Astrocyte (in vitro differentiated cells and primary cell): ENCODE measurements at regions not wholly inside any gene's neighbourhood (a gene's known extent, or its start where the extent isn't known, plus 50 kb on each side); places are given as distances from the start of the nearest gene placed in this dataset.

Experiments used
- DNase-seq: peaks from one replicate; pipeline ENCODE4 v3.0.0-alpha.2; 2010; ENCODE audit warnings: low read depth
- FAIRE-seq: peaks from 2 replicates; lab custom pipeline; 2011; peaks lifted over from hg19 to GRCh38; lab: Jason Lieb, UNC
- H2AFZ ChIP-seq: 2 replicates; pipeline ENCODE4 v1.6.0; 2012; ENCODE audit warnings: low read depth, low read length, inconsistent platforms
- H3K27ac ChIP-seq: 2 replicates; pipeline ENCODE4 v1.5.1; 2011; ENCODE audit warnings: low read depth, low read length, inconsistent platforms
- H3K27me3 ChIP-seq: 2 replicates; pipeline ENCODE4 v1.6.0; 2011; ENCODE audit warnings: low read length, inconsistent platforms; ENCODE audit not compliant: insufficient read depth
- H3K36me3 ChIP-seq: 2 replicates; pipeline ENCODE4 v1.5.1; 2011; ENCODE audit warnings: low read length, inconsistent platforms; ENCODE audit not compliant: insufficient read depth
- H3K4me1 ChIP-seq: 2 replicates; pipeline ENCODE4 v1.5.1; 2011; ENCODE audit warnings: low read length, inconsistent platforms; ENCODE audit not compliant: insufficient read depth
- H3K4me2 ChIP-seq: 2 replicates; pipeline ENCODE4 v1.6.0; 2012; ENCODE audit warnings: low read length, inconsistent platforms
- H3K4me3 ChIP-seq: 2 replicates; pipeline ENCODE4 v1.5.1; 2011; ENCODE audit warnings: low read depth, mild to moderate bottlenecking, low read length, inconsistent platforms; ENCODE audit not compliant: insufficient read depth
- H3K79me2 ChIP-seq: 2 replicates; pipeline ENCODE4 v1.6.0; 2012; ENCODE audit warnings: mild to moderate bottlenecking, low read length, inconsistent platforms; ENCODE audit not compliant: insufficient read depth
- H3K9ac ChIP-seq: 2 replicates; pipeline ENCODE4 v1.6.0; 2012; ENCODE audit warnings: mild to moderate bottlenecking, low read length, inconsistent platforms
- H3K9me3 ChIP-seq: 2 replicates; pipeline ENCODE4 v1.5.1; 2012; ENCODE audit warnings: low read depth, mild to moderate bottlenecking, low read length, inconsistent platforms; ENCODE audit not compliant: insufficient read depth
- H4K20me1 ChIP-seq: 2 replicates; pipeline ENCODE4 v1.6.0; 2012; ENCODE audit warnings: low read length, inconsistent platforms; ENCODE audit not compliant: insufficient read depth
- H3K27ac Mint-ChIP-seq: one replicate; pipeline ENCODE4 v1.8.0; 2021; ENCODE audit warnings: mild to moderate bottlenecking, mixed read lengths; ENCODE audit not compliant: unreplicated experiment
- H3K27me3 Mint-ChIP-seq: one replicate; pipeline ENCODE4 v1.8.0; 2021; ENCODE audit warnings: low read depth, mixed read lengths; ENCODE audit not compliant: unreplicated experiment
- H3K36me3 Mint-ChIP-seq: one replicate; pipeline ENCODE4 v1.8.0; 2021; ENCODE audit warnings: low read depth, mixed read lengths; ENCODE audit not compliant: unreplicated experiment
- H3K4me1 Mint-ChIP-seq: one replicate; pipeline ENCODE4 v1.8.0; 2021; ENCODE audit warnings: low read depth, mixed read lengths; ENCODE audit not compliant: unreplicated experiment
- H3K4me3 Mint-ChIP-seq: one replicate; pipeline ENCODE4 v1.8.0; 2021; ENCODE audit warnings: mild to moderate bottlenecking, moderate library complexity, mixed read lengths; ENCODE audit not compliant: unreplicated experiment
- H3K9me3 Mint-ChIP-seq: one replicate; pipeline ENCODE4 v1.8.0; 2021; ENCODE audit warnings: mild to moderate bottlenecking, mixed read lengths; ENCODE audit not compliant: unreplicated experiment
- CTCF ChIP-seq: IDR thresholded peaks from 2 replicates; pipeline ENCODE4 v1.5.1; 2011; ENCODE audit warnings: low read depth, mild to moderate bottlenecking, inconsistent platforms, low read length, moderate library complexity; ENCODE audit not compliant: insufficient read depth
- EZH2 ChIP-seq: IDR thresholded peaks from 2 replicates; pipeline ENCODE4 v1.6.1; 2012; ENCODE audit warnings: mild to moderate bottlenecking, low read length, inconsistent platforms; ENCODE audit not compliant: insufficient read depth

- peaks cover 2% of the 10 kb centered on the region for H3K27me3 Mint-ChIP-seq
- no peak for DNase-seq
- no peak overlapping the region for H3K4me3 ChIP-seq
- no peak overlapping the region for H2AFZ ChIP-seq
- H3K36me3 Mint-ChIP-seq, result no peaks in the 10 kb centered on the region
- H3K27ac ChIP-seq, result no peak overlapping the region
- no peaks in the 10 kb centered on the region for H3K4me1 ChIP-seq
- no peaks in the 10 kb centered on the region for H3K9me3 Mint-ChIP-seq
- H3K4me3 Mint-ChIP-seq, result no peak overlapping the region
- no peaks in the 10 kb centered on the region for H3K27me3 ChIP-seq
- no peak overlapping the region for H3K4me2 ChIP-seq
- H3K4me1 Mint-ChIP-seq, result no peaks in the 10 kb centered on the region
- no peaks in the 10 kb centered on the region for H4K20me1 ChIP-seq
- H3K36me3 ChIP-seq, result no peaks in the 10 kb centered on the region
- no peak overlapping the region for H3K9ac ChIP-seq
- TF ChIP-seq CTCF, result no peak
- no peak for TF ChIP-seq EZH2
- no peak overlapping the region for H3K27ac Mint-ChIP-seq
- no peaks in the 10 kb centered on the region for H3K79me2 ChIP-seq
- no peak for FAIRE-seq
- H3K9me3 ChIP-seq, result no peaks in the 10 kb centered on the region
Measured at GRCh38 chr14:39716987-39717570, 284.8 kb upstream of the FBXO33 start.

GRCh38 chr14:39712293-39712999 is 280.2 kb upstream of the FBXO33 start:
- Mint-ChIP-seq H3K27me3 (peaks cover under 1% of the 10 kb centered on the region), H3K9me3 (no peaks in the 10 kb centered on the region), H3K4me3 (no peak overlapping the region), H3K4me1 (no peaks in the 10 kb centered on the region), H3K36me3 (no peaks in the 10 kb centered on the region), H3K27ac (no peak overlapping the region)
- TF ChIP-seq CTCF (no peak), EZH2 (no peak)
- Histone ChIP-seq H3K4me2 (no peak overlapping the region), H3K36me3 (no peaks in the 10 kb centered on the region), H3K27me3 (no peaks in the 10 kb centered on the region), H3K4me1 (no peaks in the 10 kb centered on the region), H3K79me2 (no peaks in the 10 kb centered on the region), H3K9me3 (no peaks in the 10 kb centered on the region), H3K4me3 (no peak overlapping the region), H3K9ac (no peak overlapping the region), H2AFZ (no peak overlapping the region), H4K20me1 (no peaks in the 10 kb centered on the region), H3K27ac (no peak overlapping the region)
- DNase-seq, result no peak
- FAIRE-seq, result no peak

- no peaks in the 10 kb centered on the region for H3K4me1 Mint-ChIP-seq
- H3K36me3 ChIP-seq, result no peaks in the 10 kb centered on the region
- H3K79me2 ChIP-seq, result no peaks in the 10 kb centered on the region
- H3K4me1 ChIP-seq, result no peaks in the 10 kb centered on the region
- no peaks in the 10 kb centered on the region for H3K36me3 Mint-ChIP-seq
- H3K27me3 Mint-ChIP-seq, result no peaks in the 10 kb centered on the region
- no peaks in the 10 kb centered on the region for H4K20me1 ChIP-seq
- H3K4me3 ChIP-seq, result no peak overlapping the region
- no peak overlapping the region for H3K27ac Mint-ChIP-seq
- no peak overlapping the region for H3K4me2 ChIP-seq
- no peak for FAIRE-seq
- no peak for DNase-seq
- H3K27me3 ChIP-seq, result no peaks in the 10 kb centered on the region
- H2AFZ ChIP-seq, result no peak overlapping the region
- H3K4me3 Mint-ChIP-seq, result no peak overlapping the region
- H3K9me3 Mint-ChIP-seq, result peaks cover 3% of the 10 kb centered on the region
- no peak for TF ChIP-seq EZH2
- no peak overlapping the region for H3K27ac ChIP-seq
- no peak overlapping the region for H3K9ac ChIP-seq
- no peaks in the 10 kb centered on the region for H3K9me3 ChIP-seq
Measured at GRCh38 chr14:39704594-39704993, 272.4 kb upstream of the FBXO33 start.
